Neural cell (in vitro differentiated cells): ENCODE measurements at regions not wholly inside any gene's neighbourhood (a gene's known extent, or its start where the extent isn't known, plus 50 kb on each side); places are given as distances from the start of the nearest gene placed in this dataset.

ENCODE experiments used
- EP300 ChIP-seq: fragments of 450-650 bp; conservative IDR thresholded peaks from 2 replicates; pipeline ENCODE4 v1.6.1; 2014; ENCODE audit warnings: antibody characterized with exemption, mild to moderate bottlenecking, moderate library complexity; ENCODE audit not compliant: poor library complexity, severe bottlenecking
- EZH2 ChIP-seq: fragments of 200-600, 300-800 bp; shearing (Covaris generic), sonication (generic); IDR thresholded peaks from 2 replicates; pipeline ENCODE4 v1.6.1; 2014; ENCODE audit warnings: antibody characterized with exemption, low read length, borderline replicate concordance, mild to moderate bottlenecking; ENCODE audit not compliant: insufficient read depth, poor library complexity, severe bottlenecking
- MXI1 ChIP-seq: fragments of 450-650 bp; conservative IDR thresholded peaks from 2 replicates; pipeline ENCODE4 v1.6.1; 2014; ENCODE audit warnings: antibody characterized with exemption, mild to moderate bottlenecking; ENCODE audit not compliant: poor library complexity, severe bottlenecking
- POLR2AphosphoS5 ChIP-seq: IDR thresholded peaks from 2 replicates; pipeline ENCODE4 v1.6.1; 2012
- RAD21 ChIP-seq: fragments of 450-650 bp; conservative IDR thresholded peaks from 2 replicates; pipeline ENCODE4 v1.6.1; 2014; ENCODE audit warnings: antibody characterized with exemption, mild to moderate bottlenecking, moderate library complexity
- SMC3 ChIP-seq: fragments of 450-650 bp; conservative IDR thresholded peaks from 2 replicates; pipeline ENCODE4 v1.6.1; 2014; ENCODE audit warnings: antibody characterized with exemption, mild to moderate bottlenecking, moderate library complexity; ENCODE audit not compliant: poor library complexity
- TAF1 ChIP-seq: IDR thresholded peaks from 2 replicates; pipeline ENCODE4 v1.6.1; 2012; ENCODE audit warnings: low read depth
- TF ChIP-seq, protein P1 (sequence below): fragments of 450-650 bp; IDR thresholded peaks from 2 replicates; pipeline ENCODE4 v1.5.1; 2014; ENCODE audit warnings: antibody characterized with exemption, mild to moderate bottlenecking, moderate library complexity; ENCODE audit not compliant: poor library complexity, severe bottlenecking
- TF ChIP-seq, protein P2 (sequence below): IDR thresholded peaks from 2 replicates; pipeline ENCODE4 v1.6.1; 2012; ENCODE audit warnings: borderline replicate concordance

DNA sequence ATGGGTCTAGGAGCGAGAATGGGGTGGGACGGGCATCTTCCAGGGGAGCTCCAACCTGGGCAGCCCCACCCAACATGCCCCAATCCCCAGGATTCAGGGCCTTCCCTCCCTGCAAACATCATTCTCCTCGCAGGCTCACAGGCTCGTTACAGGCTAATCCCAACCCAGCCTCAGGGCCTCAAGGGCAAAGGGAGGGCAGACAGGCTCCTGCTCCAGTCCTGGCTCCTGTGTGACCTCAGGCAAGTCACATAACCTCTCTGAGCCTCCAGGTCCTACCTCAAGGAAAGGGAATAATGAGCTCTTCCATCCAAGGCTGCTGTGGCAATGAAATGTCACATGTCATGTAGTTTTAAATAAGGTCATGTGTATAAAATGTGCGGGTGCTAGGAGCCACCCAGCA lies 186.5 kb upstream of the TNRC6C start:
- TF ChIP-seq, protein P1, sequence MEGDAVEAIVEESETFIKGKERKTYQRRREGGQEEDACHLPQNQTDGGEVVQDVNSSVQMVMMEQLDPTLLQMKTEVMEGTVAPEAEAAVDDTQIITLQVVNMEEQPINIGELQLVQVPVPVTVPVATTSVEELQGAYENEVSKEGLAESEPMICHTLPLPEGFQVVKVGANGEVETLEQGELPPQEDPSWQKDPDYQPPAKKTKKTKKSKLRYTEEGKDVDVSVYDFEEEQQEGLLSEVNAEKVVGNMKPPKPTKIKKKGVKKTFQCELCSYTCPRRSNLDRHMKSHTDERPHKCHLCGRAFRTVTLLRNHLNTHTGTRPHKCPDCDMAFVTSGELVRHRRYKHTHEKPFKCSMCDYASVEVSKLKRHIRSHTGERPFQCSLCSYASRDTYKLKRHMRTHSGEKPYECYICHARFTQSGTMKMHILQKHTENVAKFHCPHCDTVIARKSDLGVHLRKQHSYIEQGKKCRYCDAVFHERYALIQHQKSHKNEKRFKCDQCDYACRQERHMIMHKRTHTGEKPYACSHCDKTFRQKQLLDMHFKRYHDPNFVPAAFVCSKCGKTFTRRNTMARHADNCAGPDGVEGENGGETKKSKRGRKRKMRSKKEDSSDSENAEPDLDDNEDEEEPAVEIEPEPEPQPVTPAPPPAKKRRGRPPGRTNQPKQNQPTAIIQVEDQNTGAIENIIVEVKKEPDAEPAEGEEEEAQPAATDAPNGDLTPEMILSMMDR, result no peak
- TF ChIP-seq MXI1, result no peak
- TF ChIP-seq POLR2AphosphoS5, result no peak
- no peak for TF ChIP-seq EZH2
- TF ChIP-seq EP300, result no peak
- TF ChIP-seq SMC3, result no peak
- TF ChIP-seq, protein P2, sequence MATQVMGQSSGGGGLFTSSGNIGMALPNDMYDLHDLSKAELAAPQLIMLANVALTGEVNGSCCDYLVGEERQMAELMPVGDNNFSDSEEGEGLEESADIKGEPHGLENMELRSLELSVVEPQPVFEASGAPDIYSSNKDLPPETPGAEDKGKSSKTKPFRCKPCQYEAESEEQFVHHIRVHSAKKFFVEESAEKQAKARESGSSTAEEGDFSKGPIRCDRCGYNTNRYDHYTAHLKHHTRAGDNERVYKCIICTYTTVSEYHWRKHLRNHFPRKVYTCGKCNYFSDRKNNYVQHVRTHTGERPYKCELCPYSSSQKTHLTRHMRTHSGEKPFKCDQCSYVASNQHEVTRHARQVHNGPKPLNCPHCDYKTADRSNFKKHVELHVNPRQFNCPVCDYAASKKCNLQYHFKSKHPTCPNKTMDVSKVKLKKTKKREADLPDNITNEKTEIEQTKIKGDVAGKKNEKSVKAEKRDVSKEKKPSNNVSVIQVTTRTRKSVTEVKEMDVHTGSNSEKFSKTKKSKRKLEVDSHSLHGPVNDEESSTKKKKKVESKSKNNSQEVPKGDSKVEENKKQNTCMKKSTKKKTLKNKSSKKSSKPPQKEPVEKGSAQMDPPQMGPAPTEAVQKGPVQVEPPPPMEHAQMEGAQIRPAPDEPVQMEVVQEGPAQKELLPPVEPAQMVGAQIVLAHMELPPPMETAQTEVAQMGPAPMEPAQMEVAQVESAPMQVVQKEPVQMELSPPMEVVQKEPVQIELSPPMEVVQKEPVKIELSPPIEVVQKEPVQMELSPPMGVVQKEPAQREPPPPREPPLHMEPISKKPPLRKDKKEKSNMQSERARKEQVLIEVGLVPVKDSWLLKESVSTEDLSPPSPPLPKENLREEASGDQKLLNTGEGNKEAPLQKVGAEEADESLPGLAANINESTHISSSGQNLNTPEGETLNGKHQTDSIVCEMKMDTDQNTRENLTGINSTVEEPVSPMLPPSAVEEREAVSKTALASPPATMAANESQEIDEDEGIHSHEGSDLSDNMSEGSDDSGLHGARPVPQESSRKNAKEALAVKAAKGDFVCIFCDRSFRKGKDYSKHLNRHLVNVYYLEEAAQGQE, result no peak
- no peak for TF ChIP-seq TAF1
- TF ChIP-seq RAD21, result no peak
